ENCODE measurements at regions not wholly inside any gene's neighbourhood (a gene's known extent, or its start where the extent isn't known, plus 50 kb on each side); places are given as distances from the start of the nearest gene placed in this dataset.
"Not testable (repeated sequence)": the region's sequence is repeated elsewhere in the genome, so short reads cannot be mapped to it uniquely, and the experiment has no call there.

DNA sequence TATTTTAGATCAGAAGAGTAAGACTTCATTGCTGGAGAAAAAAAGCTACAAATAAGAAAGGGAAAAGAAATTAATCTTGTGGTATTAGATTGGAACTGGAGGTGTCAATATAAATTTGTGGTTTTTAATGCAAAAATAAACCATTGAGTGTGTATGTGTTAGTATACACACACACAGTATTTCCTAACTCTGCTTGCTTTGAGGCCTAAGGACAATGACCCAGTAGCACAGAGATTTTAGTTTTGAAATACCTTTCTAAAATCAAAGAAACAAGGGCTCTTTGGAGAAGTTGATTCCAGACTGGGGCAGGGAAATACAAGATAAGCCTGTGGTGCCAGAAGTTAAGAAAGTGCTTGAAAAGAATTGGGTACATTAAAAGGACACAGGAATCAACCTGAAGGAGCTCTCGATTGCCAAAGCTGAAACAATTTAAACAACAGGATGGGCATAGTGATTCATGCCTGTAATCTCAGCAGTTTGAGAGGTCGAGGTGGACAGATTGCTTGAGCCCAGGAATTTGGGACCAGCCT lies 84.6 kb upstream of the DTNBP1 start:
- H2AK5ac ChIP-seq (ENCODE audit: low read length) = no peak overlapping the region
- H2BK12ac ChIP-seq (ENCODE audit: low read length) = no peak overlapping the region
- no peak overlapping the region for H3K18ac ChIP-seq (ENCODE audit: low read length)
- H2AFZ ChIP-seq (ENCODE audit: insufficient read depth, low read length, poor library complexity) = no peak overlapping the region
- no peak overlapping the region for H3K4ac ChIP-seq (ENCODE audit: low read depth, low read length)
- no peaks in the 10 kb centered on the region for H3K79me2 ChIP-seq (ENCODE audit: control insufficient read depth, insufficient read depth, low read length, poor library complexity)
- no peak for DNase-seq
- H4K8ac ChIP-seq (ENCODE audit: low read depth, low read length) = no peak overlapping the region
- H3K9ac ChIP-seq (ENCODE audit: low read length) = no peak overlapping the region
- no peak overlapping the region for H4K12ac ChIP-seq (ENCODE audit: low read depth, low read length)
- H3K4me3 ChIP-seq (ENCODE audit: low read depth, low read length) = no peak overlapping the region
- WGBS (ENCODE audit: extremely low coverage, insufficient coverage, insufficient read length) = no CpG with 5 or more reads among the region's 2 CpGs
- no peaks in the 10 kb centered on the region for H3K27me3 ChIP-seq (ENCODE audit: insufficient read depth, low read length)
- H3K9me3 ChIP-seq (ENCODE audit: insufficient read depth, low read depth, low read length) = no peaks in the 10 kb centered on the region
- no peaks in the 10 kb centered on the region for H3K4me1 ChIP-seq (ENCODE audit: control insufficient read depth in 1 of 2, insufficient read depth in 2 of 2, low read length in 2 of 2)
- no peak overlapping the region for H3K23ac ChIP-seq (ENCODE audit: low read length)
- no peak overlapping the region for H3K27ac ChIP-seq (ENCODE audit: low read depth, low read length)
- no peak overlapping the region for H2BK120ac ChIP-seq (ENCODE audit: insufficient read depth, low read length, poor library complexity)
- no peaks in the 10 kb centered on the region for H3K36me3 ChIP-seq (ENCODE audit: control insufficient read depth in 1 of 2, insufficient read depth in 2 of 2, low read length in 2 of 2)
- no peak overlapping the region for H4K91ac ChIP-seq (ENCODE audit: low read depth, low read length)
- H3K14ac ChIP-seq (ENCODE audit: low read length) = no peak overlapping the region
- no peaks in the 10 kb centered on the region for H3K79me1 ChIP-seq (ENCODE audit: low read length)
- H3K4me2 ChIP-seq (ENCODE audit: low read length) = no peak overlapping the region
- no peak overlapping the region for H2BK5ac ChIP-seq (ENCODE audit: low read depth, low read length, poor library complexity)

DNA sequence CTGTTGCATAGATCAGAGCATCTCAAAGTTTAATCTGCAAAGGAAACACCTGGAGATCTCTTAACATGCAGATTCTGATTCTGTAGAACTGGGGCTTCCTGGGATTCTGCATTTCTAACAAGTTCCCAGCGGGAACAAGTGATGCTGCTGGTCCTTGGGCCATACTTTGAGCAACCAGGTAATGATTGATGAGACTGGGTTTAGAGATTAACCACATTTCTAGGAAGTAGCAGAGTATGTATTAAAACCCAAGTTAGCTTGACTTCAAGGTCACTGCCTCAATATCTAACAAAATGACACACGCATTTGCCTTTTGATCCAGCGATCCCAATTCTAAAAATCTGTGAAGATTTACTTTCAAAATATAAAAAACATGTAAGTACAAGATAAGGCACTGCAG lies 83.0 kb upstream of the DTNBP1 start:
- Histone ChIP-seq H3K9me3 (ENCODE audit: insufficient read depth, low read depth, low read length) (no peaks in the 10 kb centered on the region), H3K14ac (ENCODE audit: low read length) (no peak overlapping the region), H3K27me3 (ENCODE audit: insufficient read depth, low read length) (no peaks in the 10 kb centered on the region), H2BK120ac (ENCODE audit: insufficient read depth, low read length, poor library complexity) (no peak overlapping the region), H2BK12ac (ENCODE audit: low read length) (no peak overlapping the region), H3K79me1 (ENCODE audit: low read length) (no peaks in the 10 kb centered on the region), H4K91ac (ENCODE audit: low read depth, low read length) (no peak overlapping the region), H3K23ac (ENCODE audit: low read length) (no peak overlapping the region), H3K4me3 (ENCODE audit: low read depth, low read length) (no peak overlapping the region), H3K4me2 (ENCODE audit: low read length) (no peak overlapping the region), H4K12ac (ENCODE audit: low read depth, low read length) (no peak overlapping the region), H2AK5ac (ENCODE audit: low read length) (no peak overlapping the region), H3K4ac (ENCODE audit: low read depth, low read length) (no peak overlapping the region), H2AFZ (ENCODE audit: insufficient read depth, low read length, poor library complexity) (no peak overlapping the region), H3K27ac (ENCODE audit: low read depth, low read length) (no peak overlapping the region), H3K18ac (ENCODE audit: low read length) (no peak overlapping the region), H2BK5ac (ENCODE audit: low read depth, low read length, poor library complexity) (no peak overlapping the region), H3K9ac (ENCODE audit: low read length) (no peak overlapping the region), H3K36me3 (ENCODE audit: control insufficient read depth in 1 of 2, insufficient read depth in 2 of 2, low read length in 2 of 2) (no peaks in the 10 kb centered on the region), H3K79me2 (ENCODE audit: control insufficient read depth, insufficient read depth, low read length, poor library complexity) (no peaks in the 10 kb centered on the region), H3K4me1 (ENCODE audit: control insufficient read depth in 1 of 2, insufficient read depth in 2 of 2, low read length in 2 of 2) (no peaks in the 10 kb centered on the region), H4K8ac (ENCODE audit: low read depth, low read length) (no peak overlapping the region)
- WGBS (ENCODE audit: extremely low coverage, insufficient coverage, insufficient read length) = no CpG with 5 or more reads among the region's 3 CpGs
- no peak for DNase-seq

DNA sequence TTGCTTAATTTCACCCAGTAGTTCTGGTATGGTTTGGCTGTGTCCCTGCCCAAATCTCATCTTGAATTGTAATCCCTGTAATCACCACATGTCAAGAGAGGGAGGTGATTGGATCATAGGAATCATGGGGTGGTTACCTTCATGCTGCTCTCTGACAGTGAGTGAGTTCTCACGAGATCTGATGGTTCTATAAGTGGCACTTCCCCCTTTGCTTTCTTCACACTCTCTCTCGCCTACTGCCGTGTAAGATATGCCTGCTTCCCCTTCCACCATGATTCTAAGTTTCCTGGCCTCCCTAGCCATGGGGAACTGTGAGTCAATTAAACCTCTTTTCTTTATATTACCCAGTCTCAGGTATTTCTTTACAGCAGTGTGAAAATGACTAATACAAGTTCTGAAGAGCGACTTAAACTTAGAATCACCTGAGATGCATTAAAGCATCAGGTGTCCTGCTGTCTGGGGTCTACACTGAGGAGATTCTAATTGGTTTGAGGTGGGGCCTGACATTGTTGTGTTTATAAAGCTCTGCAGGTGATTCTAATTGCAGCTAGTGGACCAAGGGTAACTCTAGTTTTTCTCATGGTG lies 82.1 kb upstream of the DTNBP1 start:
- H4K91ac ChIP-seq (ENCODE audit: low read depth, low read length) = no peak overlapping the region
- no peak overlapping the region for H3K23ac ChIP-seq (ENCODE audit: low read length)
- H3K4ac ChIP-seq (ENCODE audit: low read depth, low read length) = no peak overlapping the region
- no peaks in the 10 kb centered on the region for H3K9me3 ChIP-seq (ENCODE audit: insufficient read depth, low read depth, low read length)
- no peaks in the 10 kb centered on the region for H3K36me3 ChIP-seq (ENCODE audit: control insufficient read depth in 1 of 2, insufficient read depth in 2 of 2, low read length in 2 of 2)
- H3K9ac ChIP-seq (ENCODE audit: low read length) = no peak overlapping the region
- no peak overlapping the region for H4K12ac ChIP-seq (ENCODE audit: low read depth, low read length)
- no peak overlapping the region for H3K4me3 ChIP-seq (ENCODE audit: low read depth, low read length)
- no peaks in the 10 kb centered on the region for H3K79me2 ChIP-seq (ENCODE audit: control insufficient read depth, insufficient read depth, low read length, poor library complexity)
- no peak overlapping the region for H2AFZ ChIP-seq (ENCODE audit: insufficient read depth, low read length, poor library complexity)
- H3K18ac ChIP-seq (ENCODE audit: low read length) = no peak overlapping the region
- no peak overlapping the region for H3K14ac ChIP-seq (ENCODE audit: low read length)
- no peaks in the 10 kb centered on the region for H3K79me1 ChIP-seq (ENCODE audit: low read length)
- no peak overlapping the region for H2BK120ac ChIP-seq (ENCODE audit: insufficient read depth, low read length, poor library complexity)
- H4K8ac ChIP-seq (ENCODE audit: low read depth, low read length) = no peak overlapping the region
- no peaks in the 10 kb centered on the region for H3K4me1 ChIP-seq (ENCODE audit: control insufficient read depth in 1 of 2, insufficient read depth in 2 of 2, low read length in 2 of 2)
- H2AK5ac ChIP-seq (ENCODE audit: low read length) = no peak overlapping the region
- no peak overlapping the region for H2BK5ac ChIP-seq (ENCODE audit: low read depth, low read length, poor library complexity)
- H2BK12ac ChIP-seq (ENCODE audit: low read length) = no peak overlapping the region
- no peak overlapping the region for H3K27ac ChIP-seq (ENCODE audit: low read depth, low read length)
- no peak overlapping the region for H3K4me2 ChIP-seq (ENCODE audit: low read length)
- H3K27me3 ChIP-seq (ENCODE audit: insufficient read depth, low read length) = no peaks in the 10 kb centered on the region
- no peak for DNase-seq
- WGBS (ENCODE audit: extremely low coverage, insufficient coverage, insufficient read length) = no CpG with 5 or more reads among the region's 4 CpGs

DNA sequence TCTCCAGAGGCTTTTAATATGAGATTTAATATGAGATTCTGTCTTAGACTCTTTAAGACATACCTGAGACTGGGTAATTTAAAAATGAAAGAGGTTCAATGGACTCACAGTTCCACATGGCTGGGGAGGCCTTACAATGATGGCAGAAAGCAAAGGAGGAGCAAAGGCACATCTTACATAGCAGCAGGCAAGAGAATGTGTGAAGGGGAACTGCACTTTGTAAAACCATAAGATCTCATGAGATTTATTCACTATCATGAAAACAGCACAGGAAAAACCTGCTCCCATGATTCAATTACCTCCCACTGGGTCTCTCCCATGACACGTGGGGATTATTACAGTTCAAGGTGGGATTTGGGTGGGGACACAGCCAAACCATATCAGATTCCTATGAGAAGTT lies 79.2 kb upstream of the DTNBP1 start:
- H3K27ac ChIP-seq (ENCODE audit: low read depth, low read length); H3K4me1 ChIP-seq (ENCODE audit: control insufficient read depth in 1 of 2, insufficient read depth in 2 of 2, low read length in 2 of 2); H4K91ac ChIP-seq (ENCODE audit: low read depth, low read length); H3K36me3 ChIP-seq (ENCODE audit: control insufficient read depth in 1 of 2, insufficient read depth in 2 of 2, low read length in 2 of 2); H3K9ac ChIP-seq (ENCODE audit: low read length); H2AK5ac ChIP-seq (ENCODE audit: low read length); H2BK5ac ChIP-seq (ENCODE audit: low read depth, low read length, poor library complexity); H3K4me3 ChIP-seq (ENCODE audit: low read depth, low read length); H2BK120ac ChIP-seq (ENCODE audit: insufficient read depth, low read length, poor library complexity); H4K8ac ChIP-seq (ENCODE audit: low read depth, low read length); H3K14ac ChIP-seq (ENCODE audit: low read length); H3K9me3 ChIP-seq (ENCODE audit: insufficient read depth, low read depth, low read length); H2AFZ ChIP-seq (ENCODE audit: insufficient read depth, low read length, poor library complexity); H3K4ac ChIP-seq (ENCODE audit: low read depth, low read length); DNase-seq; H3K23ac ChIP-seq (ENCODE audit: low read length); H3K79me2 ChIP-seq (ENCODE audit: control insufficient read depth, insufficient read depth, low read length, poor library complexity); H3K4me2 ChIP-seq (ENCODE audit: low read length); H2BK12ac ChIP-seq (ENCODE audit: low read length); H3K27me3 ChIP-seq (ENCODE audit: insufficient read depth, low read length); H4K12ac ChIP-seq (ENCODE audit: low read depth, low read length); H3K18ac ChIP-seq (ENCODE audit: low read length); H3K79me1 ChIP-seq (ENCODE audit: low read length): not testable (repeated sequence)
- WGBS (ENCODE audit: extremely low coverage, insufficient coverage, insufficient read length) = no CpG with 5 or more reads among the region's 1 CpG
